Suppressor macrophage treated with lipopolysaccharide for 4 hours (primary cell): ENCODE measurements at regions not wholly inside any gene's neighbourhood (a gene's known extent, or its start where the extent isn't known, plus 50 kb on each side); places are given as distances from the start of the nearest gene placed in this dataset.
"Not testable (repeated sequence)": the region's sequence is repeated elsewhere in the genome, so short reads cannot be mapped to it uniquely, and the experiment has no call there.

Experiments used
- DNase-seq: peaks from one replicate; pipeline ENCODE4 v3.0.0-alpha.2; 2020

DNA sequence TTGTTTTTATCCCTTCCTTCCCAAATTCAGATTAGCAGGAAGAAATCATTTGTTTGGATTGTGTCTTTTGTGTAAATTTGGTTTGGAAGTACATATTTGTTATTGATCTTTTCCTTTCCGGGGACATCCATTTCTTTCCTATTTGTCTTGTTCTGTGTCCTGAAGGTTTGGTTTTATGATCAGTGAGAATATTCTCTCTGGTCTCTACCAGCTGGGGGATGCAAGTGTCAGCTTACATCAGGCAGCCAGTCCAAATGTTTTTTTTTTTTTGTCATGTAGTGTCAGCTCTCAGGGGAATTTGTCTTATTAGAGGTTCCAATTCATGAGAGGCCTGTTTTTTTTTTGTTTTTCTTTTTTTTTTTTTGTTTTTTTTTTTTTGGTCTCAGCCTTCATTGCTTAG lies 479.2 kb upstream of the LRRC7 start:
- no peak for DNase-seq

DNA sequence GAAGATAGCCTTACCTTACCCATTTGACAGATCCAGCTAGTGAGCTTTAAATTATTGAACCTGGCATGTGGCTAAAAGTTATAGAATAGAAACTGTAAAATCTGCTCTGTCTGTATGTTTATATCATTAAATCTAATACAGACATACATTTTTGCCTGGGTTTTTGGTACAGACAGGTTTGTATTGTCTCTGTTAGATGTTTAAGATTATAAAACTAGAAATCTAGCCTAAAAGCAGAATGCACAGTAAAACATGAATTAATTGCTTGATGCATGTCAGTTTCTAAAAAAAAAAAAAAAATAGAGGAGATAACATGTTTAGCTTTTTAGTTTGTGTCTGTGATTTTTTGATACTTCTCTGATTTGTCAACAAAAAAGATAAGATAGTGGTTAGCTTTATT lies 477.6 kb upstream of the LRRC7 start:
- no peak for DNase-seq

DNA sequence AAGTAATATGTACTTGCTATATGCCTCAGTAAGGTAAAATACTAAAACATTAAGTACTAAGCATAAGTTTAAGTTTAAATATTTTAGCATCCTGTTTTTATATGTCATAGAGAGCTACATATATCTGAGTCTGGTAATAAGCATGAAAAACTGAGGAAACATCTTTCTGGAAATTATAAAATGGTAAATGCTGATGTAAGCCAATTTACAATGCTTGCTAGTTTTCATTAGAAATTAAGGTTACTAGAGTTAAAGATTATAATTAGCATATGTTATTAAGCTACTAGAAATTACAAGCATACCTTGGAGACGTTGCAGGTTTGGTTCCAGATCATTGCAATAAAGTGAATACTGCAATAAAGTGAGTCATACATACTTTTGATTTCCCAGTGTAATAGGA lies 477.0 kb upstream of the LRRC7 start:
- DNase-seq = no peak

DNA sequence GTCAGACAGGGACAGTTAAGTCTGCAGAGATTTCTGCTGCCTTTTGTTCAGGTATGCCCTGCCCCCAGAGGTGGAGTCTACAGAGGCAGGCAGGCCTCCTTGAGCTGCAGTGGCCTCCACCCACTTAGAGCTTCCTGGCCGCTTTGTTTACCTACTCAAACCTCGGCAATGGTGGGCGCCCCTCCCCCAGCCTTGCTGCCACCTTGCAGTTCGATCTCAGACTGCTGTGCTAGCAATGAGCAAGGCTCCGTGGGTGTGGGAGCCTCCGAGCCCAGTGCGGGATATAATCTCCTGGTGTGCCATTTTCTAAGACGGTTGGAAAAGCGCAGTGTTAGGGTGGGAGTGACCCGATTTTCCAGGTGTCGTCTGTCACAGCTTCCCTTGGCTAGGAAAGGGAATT lies 465.7 kb upstream of the LRRC7 start:
- DNase-seq = not testable (repeated sequence)

DNA sequence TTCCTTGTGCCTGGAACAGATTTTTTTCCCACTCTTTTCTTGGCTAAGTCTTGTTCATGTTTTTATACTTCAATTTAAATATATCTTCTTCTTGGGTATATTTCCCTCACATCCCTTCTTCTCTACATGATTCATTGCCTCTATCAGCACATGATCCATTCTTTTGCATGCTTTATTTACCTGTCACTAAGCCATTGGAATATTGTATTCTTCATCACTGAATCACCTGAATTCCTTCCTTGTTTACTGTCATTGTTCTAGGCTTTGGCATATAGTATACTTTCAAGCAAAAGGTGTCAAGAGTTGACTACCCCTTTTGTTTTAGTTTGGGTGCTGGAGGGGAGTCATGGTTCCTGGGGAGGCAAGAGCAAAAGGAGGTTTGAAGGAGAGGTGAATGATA lies 464.5 kb upstream of the LRRC7 start:
- no peak for DNase-seq

DNA sequence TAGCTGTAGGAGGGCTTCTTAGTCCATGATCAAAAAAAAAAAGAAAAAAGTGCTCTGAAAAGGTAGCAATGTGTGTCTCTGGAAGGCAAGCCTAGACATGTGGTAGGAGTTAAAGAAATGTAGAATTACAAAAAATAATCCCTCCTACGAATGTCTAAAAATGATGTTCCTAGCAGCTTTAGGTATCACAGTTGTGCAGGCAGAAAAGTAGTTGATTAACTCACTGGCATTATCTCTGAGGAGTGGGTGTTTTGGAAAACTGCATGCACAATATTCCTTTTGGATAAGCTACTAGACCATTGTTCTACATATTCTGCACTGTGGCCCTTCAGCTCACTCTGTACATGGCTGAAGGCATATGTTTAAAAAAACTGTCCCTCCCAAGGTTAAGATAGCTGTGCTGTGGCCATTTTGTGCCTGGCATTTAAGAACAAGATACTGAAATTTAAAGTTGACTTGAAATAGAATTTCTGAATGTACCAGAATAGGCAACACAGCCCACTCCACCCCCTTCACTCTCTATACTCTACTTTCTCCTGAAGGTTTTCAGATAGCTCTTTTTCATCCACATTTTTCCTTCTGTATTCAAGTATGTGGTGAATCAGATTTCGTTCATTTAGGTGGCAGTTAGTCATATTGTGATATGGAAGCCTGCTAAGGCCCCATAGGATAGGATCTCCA lies 463.9 kb upstream of the LRRC7 start:
- no peak for DNase-seq

DNA sequence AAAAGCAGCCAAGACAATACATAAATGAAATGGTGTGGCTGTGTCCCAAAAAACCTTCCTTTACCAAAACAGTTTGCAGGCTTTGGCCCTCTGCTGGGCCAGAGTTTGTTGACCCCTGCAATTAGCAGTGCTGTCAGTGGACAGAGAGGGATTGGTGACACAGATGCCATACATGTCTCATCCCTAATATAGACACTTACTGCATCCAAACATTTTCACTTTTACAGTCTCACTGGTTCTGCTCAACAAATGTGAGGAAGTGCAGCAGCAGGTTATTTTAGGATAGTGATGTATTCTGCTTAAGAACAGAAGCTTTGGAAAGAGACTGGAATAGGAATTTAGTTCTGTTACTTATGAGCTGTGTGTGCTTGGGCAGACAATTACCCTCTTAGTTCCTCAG lies 462.8 kb upstream of the LRRC7 start:
- no peak for DNase-seq

DNA sequence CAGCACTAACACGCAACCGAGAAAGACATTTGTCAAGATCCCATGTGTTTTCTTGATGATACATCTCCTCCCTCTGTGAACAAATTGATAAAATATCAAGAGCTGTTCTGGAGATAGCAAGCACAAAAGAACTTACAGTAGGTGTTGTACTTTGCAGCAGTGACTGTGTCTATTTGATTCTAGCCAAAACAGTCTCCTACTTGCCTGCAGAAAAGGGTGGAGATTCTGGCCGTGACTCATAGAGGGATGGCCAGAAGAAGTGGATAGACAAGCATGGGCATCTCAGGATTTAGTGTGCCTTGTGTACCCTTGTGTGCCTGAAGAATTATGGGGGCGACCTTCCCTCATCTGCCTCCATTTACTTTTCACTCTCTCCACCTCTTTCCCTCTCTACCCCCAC lies 458.4 kb upstream of the LRRC7 start:
- no peak for DNase-seq

DNA sequence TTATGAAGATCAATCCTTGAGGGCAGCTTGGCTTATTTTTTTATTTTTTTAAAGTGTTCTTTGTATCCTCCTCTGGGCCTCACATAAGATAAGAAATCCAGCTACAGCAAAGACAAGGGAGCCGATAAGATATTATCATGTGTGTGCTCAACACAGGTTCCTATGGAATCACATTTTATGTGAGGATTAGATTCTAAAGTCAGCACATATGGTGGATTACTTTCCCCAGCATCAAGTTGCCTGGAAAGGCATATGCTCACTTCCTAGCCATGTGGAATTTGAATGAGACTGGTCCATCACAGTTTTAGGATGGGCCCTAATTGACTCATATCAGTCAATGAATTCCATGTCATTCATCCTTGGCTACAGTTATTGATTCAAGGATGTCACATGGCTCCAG lies 456.9 kb upstream of the LRRC7 start:
- no peak for DNase-seq

DNA sequence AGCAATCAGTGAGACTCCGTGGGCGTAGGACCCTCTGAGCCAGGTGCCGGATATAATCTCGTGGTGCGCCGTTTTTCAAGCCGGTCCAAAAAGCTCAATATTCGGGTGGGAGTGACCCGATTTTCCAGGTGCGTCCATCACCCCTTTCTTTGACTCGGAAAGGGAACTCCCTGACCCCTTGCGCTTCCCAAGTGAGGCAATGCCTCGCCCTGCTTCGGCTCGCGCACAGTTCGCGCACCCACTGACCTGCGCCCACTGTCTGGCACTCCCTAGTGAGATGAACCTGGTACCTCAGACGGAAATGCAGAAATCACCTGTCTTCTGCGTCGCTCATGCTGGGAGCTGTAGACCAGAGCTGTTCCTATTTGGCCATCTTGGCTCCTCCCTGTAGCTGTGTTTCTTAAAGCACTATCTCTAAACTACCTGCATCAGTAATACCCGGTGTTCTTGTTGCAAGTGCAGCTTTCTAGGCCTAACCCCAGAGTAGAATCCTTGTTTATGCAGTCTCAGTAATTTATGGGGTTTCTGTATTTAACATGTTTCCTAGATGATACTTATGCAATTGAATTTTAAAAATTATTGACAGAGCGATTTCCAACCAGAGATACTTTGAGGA lies 447.5 kb upstream of the LRRC7 start:
- DNase-seq = not testable (repeated sequence)

DNA sequence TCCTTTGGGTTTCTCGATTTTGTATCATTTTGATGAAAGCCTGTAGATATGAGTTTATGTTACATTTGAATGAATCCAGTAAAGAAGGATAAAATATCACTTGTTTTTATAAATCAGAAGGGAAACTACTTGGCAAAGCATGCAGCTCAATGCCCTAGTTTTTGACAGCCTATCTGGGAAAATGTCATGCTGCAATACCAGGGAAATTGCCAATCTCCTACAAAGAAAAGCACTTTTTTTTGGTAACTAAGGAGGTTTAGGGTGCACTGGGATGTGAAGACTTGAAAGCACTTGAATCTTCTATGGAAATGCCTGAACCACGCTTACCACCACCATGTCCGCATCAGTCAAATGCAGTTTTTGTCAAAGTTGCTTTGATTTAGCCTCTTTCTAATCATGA lies 446.9 kb upstream of the LRRC7 start:
- DNase-seq = no peak

DNA sequence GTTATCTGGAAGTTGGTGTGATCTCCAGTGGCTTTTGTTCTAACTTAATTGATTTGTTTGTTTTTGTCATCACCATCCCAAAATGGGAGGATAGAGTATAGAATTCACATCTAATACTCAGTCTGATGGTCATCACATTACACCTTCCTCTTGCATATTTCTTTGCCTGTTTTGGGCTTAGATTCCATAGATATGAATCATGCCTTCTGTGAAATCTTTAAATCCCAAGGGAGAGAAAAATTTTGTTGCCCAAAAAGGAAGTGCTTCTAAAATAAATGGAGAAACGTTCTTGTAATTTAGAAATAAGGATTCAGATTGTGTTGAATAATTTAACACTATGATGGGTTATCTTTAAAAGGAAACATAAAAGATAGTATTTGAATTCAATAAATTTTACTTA lies 446.0 kb upstream of the LRRC7 start:
- DNase-seq = no peak

DNA sequence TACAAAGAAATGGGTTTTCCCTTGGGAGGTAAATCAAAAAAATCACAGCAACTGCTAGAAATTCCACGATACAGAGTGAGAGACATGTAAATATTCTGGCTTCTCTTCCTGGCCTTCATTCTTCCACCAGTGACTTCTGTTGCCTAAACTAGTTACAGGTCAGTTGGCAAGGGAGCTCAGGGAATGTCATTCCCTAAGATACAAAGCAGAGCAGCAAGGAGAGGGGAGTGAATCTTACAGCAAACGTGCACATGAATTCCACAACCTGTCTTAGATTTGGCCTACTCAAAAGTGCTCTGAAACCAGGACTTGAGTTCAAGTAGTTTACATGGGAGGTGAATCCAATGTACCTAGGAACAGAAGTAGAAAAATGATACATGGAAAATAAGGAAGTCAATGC lies 445.3 kb upstream of the LRRC7 start:
- DNase-seq = no peak

DNA sequence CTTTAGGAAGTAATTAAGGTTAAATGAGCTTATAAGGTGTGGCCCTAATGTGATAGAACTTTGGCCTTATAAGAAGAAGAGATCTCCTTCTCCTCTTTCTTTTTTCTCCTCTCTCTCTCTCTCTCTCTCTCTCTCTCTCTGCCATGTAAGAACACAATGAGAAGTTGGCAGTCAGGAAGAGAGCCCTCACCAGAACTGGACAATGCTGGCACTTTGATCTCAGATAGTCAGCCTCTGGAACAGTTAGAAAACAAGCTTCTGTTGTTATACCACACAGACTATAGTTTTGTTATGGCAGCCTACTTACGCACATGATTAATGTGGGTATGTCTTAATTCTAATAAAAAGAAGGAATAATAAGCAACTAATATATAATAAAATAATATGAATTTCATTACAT lies 444.2 kb upstream of the LRRC7 start:
- no peak for DNase-seq

DNA sequence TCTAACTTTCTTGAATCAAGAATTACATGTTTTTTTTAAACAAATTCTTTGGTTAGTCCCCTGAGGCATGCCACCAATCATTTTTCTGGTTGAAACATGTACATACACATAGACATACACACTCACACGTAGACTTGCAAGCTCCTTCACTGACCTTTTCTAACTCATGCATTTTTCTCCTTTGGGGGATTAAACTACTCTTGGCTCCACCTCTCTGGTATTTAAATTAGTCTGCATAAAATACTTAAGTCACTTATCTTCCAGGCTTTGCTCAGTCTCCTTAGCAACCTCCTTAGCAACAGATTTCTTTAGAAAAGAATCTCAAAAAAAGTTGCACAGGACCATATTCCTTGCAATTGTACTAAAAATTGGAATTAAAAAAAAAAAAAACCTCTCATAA lies 440.9 kb upstream of the LRRC7 start:
- no peak for DNase-seq

DNA sequence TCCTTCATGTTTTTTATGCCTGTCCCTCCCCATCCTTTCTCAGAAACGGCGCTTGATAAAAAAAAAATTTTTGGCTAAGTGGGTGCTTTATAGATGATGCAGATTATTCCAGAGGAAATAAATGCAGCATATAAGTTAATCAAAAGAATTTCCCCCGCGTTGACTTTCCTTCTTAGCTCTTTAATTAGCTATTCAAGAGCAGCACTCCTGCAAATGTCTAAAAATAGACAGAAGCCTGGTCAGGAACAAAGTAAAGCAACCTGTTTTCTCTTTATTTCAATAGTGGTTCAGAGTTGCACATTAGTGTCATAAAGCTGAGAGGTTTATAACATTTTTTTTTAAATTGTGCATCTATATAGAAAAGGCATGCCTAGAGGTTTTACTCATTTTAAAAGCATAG lies 439.5 kb upstream of the LRRC7 start:
- no peak for DNase-seq

DNA sequence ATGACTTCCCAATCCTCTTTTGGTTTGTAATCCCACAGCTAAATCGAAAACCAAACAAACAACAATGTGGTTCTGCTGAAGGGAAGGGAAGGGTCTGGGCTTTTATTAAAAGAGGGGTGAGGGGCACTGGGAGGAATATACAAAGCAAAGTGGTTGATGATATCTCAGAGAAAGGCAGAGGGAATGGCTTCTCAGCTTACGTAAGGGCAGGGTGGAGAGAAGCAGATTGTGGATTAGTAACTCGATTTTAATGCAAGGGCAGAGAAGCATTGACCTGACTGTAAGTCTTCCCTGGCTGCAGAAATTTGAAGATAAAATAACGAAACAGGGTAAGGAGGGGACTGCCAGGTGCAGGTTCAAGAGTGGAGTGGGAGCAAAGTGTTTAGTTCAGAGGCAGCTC lies 438.2 kb upstream of the LRRC7 start:
- DNase-seq = no peak

DNA sequence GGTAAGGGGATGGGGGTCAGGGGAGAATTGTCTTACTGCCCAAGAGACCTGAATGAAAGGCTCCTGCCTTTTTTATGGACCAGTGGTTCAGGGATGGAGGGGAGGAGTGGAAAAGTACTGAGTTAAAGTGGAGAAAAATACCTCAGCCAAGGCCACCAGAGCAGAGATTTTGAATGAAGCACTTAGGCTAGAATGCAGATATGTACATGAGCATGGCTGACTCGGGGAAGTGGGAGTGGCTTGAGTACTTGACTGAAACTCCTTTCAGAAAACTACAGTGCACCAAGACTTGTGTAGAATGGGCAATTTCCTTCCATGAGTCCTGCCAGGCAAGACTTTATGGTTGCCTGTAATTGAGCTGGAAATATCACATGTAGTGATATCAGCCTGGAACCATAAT lies 429.6 kb upstream of the LRRC7 start:
- DNase-seq = no peak

DNA sequence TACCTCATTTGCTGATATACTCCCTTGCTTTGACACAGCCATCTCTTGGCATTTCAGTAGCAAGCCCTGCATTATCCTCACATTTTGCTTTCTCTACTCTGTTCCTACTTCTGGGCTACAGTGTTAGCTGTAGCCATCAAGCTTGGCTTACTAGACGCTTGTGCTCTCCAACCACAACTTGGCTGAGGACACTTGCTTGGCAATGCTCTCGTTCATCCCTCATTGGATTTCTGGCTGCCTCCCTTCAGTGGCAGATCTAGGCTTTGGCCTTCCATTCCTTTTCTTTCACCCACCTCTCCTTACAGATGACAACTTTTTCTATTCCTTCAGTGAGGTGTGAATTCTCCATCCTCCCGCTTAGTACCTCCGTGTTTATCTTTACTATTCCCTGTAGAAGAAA lies 428.7 kb upstream of the LRRC7 start:
- DNase-seq = no peak

DNA sequence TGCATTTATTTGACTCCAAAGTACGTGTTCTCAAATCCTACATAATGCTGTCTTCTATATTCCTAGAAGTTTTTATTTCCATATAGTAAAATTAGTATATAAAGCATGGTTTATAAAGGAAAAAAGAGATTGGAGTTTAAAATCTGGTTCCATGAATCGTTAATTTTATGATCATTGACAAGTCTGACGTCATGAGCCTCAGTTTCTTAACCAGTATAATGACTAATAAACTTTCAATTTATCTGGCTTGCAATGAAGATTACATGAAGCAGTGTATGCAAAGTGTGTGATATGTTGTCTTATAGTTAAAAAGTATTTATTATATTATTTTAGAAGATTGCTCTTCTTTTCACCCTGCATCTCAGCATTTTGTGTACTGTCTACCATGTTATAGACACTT lies 421.4 kb upstream of the LRRC7 start:
- DNase-seq = no peak

DNA sequence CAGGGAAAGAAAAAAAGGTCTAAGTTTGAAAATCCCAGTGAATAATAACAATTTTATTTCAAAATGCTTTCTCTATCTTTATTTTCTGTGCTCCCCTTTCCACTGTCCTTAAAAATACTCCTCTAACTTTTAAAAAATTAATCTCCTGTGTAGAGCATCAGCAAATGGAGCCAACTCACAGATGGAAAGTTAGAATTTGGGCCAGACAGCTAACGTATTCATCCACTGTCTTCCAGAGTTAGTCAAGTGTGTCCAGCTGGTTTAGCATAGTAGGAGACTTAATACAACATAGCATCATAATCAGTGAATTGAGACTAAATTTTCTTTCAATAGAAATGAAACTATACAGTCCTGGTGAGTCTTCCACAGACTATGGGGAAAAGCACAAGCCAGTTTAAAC lies 419.0 kb upstream of the LRRC7 start:
- DNase-seq = no peak

DNA sequence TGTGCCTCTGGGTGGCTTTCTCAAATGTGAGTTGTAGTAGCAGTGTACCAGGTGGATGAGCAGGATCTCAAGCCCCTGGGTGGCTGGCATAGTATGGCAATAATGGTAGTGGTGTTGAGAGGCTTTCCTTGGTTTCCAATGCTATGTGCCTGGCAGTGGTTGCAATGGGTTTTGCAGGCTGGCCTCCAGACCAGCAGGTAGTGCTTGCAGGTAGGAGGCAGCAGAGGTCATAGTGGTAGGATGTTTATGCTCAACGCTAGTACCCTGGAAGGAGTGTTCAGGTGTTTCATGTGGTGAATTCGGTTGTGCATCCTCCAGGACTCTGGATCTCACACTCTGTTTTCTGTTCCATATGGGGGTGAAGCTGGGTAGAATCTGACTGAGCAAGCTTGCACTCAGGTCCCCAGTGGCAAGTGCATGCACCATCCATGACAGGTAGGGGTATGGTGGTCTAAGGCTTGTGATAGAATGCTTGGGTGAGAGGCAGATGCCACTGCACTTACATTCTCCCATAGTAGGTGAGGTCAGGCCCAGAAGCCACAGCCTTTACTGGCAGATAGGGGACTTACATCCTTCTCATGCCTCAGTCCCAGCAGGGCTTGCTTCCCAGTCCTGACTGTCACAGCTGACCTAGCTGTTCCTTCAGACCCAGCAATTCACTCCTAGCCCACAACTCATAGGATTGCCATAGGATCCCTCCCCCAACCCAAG lies 410.5 kb upstream of the LRRC7 start:
- DNase-seq = no peak

DNA sequence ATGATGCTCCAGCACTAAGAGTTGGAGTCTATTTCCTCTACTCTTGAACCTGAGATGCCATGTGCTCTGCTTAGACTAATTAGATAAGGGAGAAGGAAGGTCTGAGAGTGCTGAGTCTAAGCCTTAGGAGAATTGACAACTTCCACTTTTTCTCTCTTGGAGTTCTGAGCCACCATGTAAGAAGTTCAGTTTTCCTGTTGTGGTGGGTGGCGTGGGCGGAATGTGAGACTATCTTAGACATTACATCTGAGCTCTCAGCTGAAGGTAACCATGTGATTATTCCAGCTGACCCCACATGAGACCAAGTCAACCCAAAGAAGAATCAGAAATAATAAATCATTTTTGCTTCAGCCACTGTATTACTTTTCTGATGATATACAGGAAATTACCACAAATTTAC lies 404.5 kb upstream of the LRRC7 start:
- peak; percentile 1 for DNase-seq

DNA sequence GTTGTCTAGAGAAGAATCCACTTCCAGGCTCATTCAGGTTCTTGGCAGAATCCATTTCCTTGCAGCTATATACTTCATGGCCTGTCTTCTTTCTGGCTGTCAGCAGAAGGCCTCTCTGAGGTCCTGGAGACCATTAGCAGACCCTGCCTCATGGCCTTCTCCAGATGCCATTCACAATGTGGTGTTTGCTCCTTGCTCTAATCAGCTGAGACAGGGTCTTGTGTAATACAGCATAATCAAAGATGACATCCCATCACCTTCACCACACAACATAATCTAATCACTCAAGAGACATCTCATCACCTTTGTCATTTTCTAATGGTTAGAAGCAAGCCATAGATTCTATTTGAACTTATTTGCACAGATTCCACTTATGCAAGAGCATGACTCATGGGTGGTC lies 403.9 kb upstream of the LRRC7 start:
- no peak for DNase-seq

DNA sequence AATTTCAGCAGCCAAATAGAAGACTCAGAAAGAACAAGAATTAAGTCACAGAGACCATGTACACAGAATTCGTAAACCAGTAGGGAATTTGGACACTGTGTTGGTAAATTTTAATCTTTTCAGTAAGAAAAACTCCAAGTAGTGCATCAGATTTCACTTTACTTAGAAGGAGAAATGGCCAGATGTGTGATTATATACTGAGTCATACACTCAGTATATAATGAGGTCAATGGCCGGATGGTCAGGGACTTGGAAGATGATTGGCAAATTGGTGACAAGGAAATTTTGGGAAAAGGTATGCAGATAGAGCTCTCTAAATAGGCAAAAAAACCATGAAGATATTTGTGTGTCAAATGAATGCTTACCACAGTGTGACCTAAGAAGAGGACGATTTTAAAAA lies 399.8 kb upstream of the LRRC7 start:
- no peak for DNase-seq
